ENCODE measurements at regions not wholly inside any gene's neighbourhood (a gene's known extent, or its start where the extent isn't known, plus 50 kb on each side); places are given as distances from the start of the nearest gene placed in this dataset.

DNA sequence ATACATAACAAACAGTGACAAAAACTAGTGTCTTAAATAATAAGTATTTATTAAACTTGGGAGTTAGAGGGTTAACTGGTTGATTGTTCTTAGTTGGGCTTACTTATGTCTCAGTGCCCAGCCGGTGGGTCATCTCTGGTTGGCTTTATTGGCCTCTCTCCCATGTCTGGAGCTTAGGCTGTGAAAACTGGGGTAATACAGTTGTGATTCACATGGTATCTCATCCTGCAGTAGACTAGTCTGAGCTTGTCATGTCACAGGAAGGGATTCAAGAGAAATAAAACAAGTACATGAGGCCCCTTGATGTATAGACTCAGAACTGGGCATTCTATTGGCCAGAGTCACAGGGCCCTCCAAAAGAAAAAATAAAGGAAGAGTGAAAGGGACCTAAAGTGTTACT, 466.4 kb upstream of the SMC2 start:
- DNase-seq (ENCODE audit: low spot score) (no peak), ATAC-seq (no peak)
- Histone ChIP-seq H3K4me3 (no peak overlapping the region), H3K9me2 (ENCODE audit: insufficient read depth) (no peaks in the 10 kb centered on the region), H2AFZ (no peak overlapping the region), H3F3A (replicated peaks; ENCODE audit: low read depth) (no peaks in the 10 kb centered on the region), H3K27me3 (ENCODE audit: insufficient read depth) (no peaks in the 10 kb centered on the region), H3K79me2 (replicated peaks; ENCODE audit: insufficient read depth) (no peaks in the 10 kb centered on the region), H3K36me3 (ENCODE audit: insufficient read depth) (peaks cover 15% of the 10 kb centered on the region), H4K20me1 (replicated peaks; ENCODE audit: insufficient read depth) (no peaks in the 10 kb centered on the region), H3K4me2 (no peak overlapping the region), H3K27ac (ENCODE audit: low read depth) (no peak overlapping the region), H3K4me1 (ENCODE audit: insufficient read depth) (no peaks in the 10 kb centered on the region)
- Mint-ChIP-seq H3K36me3 (ENCODE audit: low read depth) (peaks cover 21% of the 10 kb centered on the region; the same call in 2 of the 3 replicates), H3K27ac (no peak overlapping the region), H3K4me1 (no peaks in the 10 kb centered on the region), H3K4me3 (no peak overlapping the region), H3K9me3 (peaks cover 84% of the 10 kb centered on the region), H3K27me3 (ENCODE audit: insufficient read depth, low read depth, poor library complexity) (no peaks in the 10 kb centered on the region)
- TF ChIP-seq CTCF (conservative IDR thresholded peaks at IDR 0.05; ENCODE audit: low read depth in 2 of 2) (no peak), REST (IDR thresholded peaks at IDR 0.05; ENCODE audit: unreplicated experiment) (no peak), STAT1 (IDR thresholded peaks at IDR 0.05; ENCODE audit: unreplicated experiment) (no peak), CREB1 (CRISPR knock-in tag; IDR thresholded peaks at IDR 0.05; ENCODE audit: low read depth) (no peak), POLR2AphosphoS5 (IDR thresholded peaks at IDR 0.05; ENCODE audit: low read depth) (no peak), ZNF462 (CRISPR knock-in tag; IDR thresholded peaks at IDR 0.05) (no peak), NANOG (IDR thresholded peaks at IDR 0.05; ENCODE audit: borderline replicate concordance) (no peak), ZNF331 (CRISPR knock-in tag; IDR thresholded peaks at IDR 0.05; ENCODE audit: low read depth) (no peak), JUNB (IDR thresholded peaks at IDR 0.05; ENCODE audit: unreplicated experiment) (no peak)
- TF ChIP-seq, protein P1, sequence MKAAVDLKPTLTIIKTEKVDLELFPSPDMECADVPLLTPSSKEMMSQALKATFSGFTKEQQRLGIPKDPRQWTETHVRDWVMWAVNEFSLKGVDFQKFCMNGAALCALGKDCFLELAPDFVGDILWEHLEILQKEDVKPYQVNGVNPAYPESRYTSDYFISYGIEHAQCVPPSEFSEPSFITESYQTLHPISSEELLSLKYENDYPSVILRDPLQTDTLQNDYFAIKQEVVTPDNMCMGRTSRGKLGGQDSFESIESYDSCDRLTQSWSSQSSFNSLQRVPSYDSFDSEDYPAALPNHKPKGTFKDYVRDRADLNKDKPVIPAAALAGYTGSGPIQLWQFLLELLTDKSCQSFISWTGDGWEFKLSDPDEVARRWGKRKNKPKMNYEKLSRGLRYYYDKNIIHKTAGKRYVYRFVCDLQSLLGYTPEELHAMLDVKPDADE (IDR thresholded peaks at IDR 0.05): no peak
